Stimulated activated CD8-positive, alpha-beta memory T cell treated with anti-CD3 and anti-CD28 coated beads, Interleukin-4, amount 100 ng/mL, for 1 hour (primary cell): ENCODE measurements at regions not wholly inside any gene's neighbourhood (a gene's known extent, or its start where the extent isn't known, plus 50 kb on each side); places are given as distances from the start of the nearest gene placed in this dataset.
"Not testable (repeated sequence)": the region's sequence is repeated elsewhere in the genome, so short reads cannot be mapped to it uniquely, and the experiment has no call there.

Experiments used
- DNase-seq, 2 donors: peaks; one replicate each; pipeline ENCODE4 v3.0.0-alpha.2; 2020; ENCODE audit warnings: low read depth in 2 of 2, low spot score in 1 of 2

GRCh38 chr1:146654763-146655162 lies 283.4 kb upstream of the NBPF12 start:
- DNase-seq: not testable (repeated sequence)

- not testable (repeated sequence) for DNase-seq
Measured at GRCh38 chr1:146645978-146646604, 292.0 kb upstream of the NBPF12 start.

- DNase-seq: not testable (repeated sequence)
Measured at GRCh38 chr1:146641534-146641933, 296.6 kb upstream of the NBPF12 start.

GRCh38 chr1:146640671-146641070 lies 297.5 kb upstream of the NBPF12 start:
- not testable (repeated sequence) for DNase-seq

DNA sequence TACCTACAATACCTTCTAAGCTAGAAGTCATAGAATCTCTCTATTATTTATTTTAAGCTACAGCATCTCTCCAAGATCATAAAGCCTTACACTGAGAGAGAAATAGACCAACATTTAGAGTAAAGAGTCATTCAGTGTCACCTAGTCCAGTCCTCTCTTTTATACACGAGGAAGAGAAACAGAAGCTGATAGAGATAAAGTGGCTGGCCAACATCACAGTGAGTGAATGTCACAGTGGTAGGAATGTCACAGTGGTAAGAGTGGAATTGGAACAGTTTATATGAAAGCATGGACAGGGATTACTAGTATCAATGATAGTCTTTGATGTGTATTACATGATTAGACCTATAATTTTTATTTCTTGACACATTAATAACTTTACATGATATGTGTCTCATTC lies 307.8 kb upstream of the NBPF12 start:
- not testable (repeated sequence) for DNase-seq

GRCh38 chr1:146618582-146618981 lies 319.5 kb upstream of the NBPF12 start:
- DNase-seq: not testable (repeated sequence)

GRCh38 chr1:146604681-146605080 lies 333.4 kb upstream of the NBPF12 start:
- DNase-seq: not testable (repeated sequence)

DNA sequence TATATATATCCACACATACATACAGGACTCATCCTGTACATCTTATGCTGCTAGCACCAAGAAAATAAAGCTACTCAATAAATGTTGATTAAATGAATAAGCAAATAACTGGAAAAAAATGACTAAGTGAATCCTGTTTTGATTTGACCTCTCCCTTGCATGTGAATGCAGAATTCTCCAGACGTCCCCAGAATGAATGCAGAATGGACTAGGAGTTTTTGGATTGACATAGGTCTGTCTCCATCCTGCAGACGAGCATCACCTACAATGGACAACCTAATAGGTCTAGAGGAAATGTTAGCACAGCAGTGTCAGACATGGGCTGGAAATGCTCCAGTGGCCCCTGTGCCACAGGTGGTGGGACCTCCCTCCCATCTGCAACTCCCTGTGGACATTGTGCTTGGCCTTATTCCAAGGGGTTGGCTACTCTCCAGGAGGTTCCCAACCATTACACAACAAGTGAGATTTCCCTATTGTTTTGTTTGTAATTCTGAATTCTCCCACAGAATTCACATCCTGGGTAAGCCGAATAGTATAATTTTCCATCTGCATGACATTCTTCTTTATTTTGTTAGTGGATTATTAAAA lies 337.3 kb upstream of the NBPF12 start:
- not testable (repeated sequence) for DNase-seq

DNA sequence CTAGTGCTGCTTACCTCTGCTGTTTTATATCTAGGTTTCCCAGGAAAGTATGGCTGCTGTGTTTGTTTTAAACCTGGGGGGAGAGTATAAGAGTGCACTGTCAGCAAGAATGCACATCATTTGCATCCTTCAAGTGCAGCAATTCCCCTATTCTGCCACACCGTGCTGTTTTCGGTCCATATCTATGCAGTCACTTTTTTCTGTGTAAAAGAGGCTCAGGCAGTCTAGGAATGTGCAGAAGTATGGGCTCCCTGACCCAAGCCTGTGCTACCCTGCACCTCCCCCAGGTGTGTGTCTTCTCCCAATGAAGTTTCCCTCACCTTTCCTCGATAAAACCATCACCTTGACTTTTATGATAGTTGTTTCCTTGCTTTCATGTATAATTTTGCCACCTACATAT lies 338.2 kb upstream of the NBPF12 start:
- DNase-seq: not testable (repeated sequence)

DNA sequence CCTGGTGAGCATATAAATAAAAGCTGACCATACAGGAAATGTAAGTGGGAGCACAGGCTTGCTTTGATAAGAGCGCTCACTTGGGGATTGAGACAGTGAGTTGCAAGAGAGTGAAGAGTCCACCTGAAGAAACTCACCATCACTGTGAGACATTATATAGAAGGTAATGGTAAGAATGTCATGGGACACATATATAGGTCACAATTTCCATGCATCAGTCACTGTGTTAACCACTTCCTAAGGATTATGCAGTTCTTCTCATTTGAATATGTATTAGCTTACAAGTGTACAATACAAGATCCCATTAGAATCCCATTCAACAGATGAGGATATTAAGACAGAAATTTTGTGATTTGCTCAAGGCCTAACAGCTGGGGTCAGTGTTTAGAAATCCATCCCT lies 352.4 kb upstream of the NOTCH2NLA start:
- not testable (repeated sequence) for DNase-seq

DNA sequence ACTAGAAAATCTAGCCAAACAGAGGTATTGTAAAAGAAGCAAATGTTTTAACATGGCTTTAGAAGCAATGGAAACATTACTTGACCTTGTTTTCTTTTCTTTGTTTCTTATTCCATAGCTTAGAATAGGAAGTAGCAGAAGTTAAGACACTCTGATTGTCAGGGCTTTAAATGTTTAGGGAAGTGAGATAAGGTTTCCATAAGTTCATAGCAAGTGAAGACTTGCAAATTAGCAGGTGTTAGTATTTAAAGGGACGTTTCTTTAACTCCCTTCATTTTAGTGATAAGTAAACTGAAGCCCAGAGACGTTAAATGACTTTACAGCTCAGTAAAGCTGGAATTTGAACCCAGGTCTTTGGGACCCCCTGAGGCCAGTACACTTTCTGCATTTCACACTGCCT lies 338.7 kb upstream of the NOTCH2NLA start:
- DNase-seq: not testable (repeated sequence)

- DNase-seq: not testable (repeated sequence)
Measured at GRCh38 chr1:146558032-146558431, 329.2 kb upstream of the NOTCH2NLA start.

DNA sequence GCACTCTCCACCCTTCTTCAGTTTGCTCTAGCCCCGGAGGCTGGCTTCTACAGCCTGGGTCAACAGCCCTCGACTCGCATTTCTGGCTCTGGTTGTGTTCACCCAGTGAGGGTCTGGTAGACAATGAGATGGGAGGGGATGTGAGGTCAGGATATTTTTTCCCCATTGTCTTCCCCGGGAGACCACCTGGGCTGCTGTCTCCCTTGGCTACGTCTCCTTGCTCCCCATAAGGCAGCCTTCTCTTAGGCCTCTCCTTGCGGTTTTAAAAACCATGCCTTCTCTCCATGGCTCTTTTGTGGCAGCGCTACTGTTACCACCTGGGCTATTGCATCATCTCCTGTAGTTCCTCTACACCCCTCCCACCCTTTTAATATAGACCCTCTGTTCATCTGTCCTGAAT lies 327.6 kb upstream of the NOTCH2NLA start:
- not testable (repeated sequence) for DNase-seq

DNA sequence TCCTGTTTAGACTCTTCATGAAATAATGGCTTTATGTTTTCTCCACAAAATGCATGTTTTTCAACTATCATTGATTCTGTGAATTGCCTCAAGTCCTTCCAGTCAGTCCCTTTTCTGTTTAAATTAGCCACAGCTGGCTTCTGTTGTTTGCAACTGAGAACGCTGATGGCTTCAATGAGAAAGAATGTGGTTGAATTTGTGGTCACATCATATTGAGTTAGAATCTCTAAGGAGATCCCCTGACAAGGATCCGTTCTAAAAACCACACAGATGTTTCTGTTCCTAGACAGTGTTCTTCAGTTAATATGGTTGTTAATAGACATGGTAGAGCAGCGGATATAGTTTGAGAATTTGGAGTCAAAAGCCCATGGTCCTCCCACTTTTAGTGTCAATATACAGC lies 323.6 kb upstream of the NOTCH2NLA start:
- DNase-seq: not testable (repeated sequence)

- DNase-seq: not testable (repeated sequence)
Measured at GRCh38 chr1:146548684-146549083, 319.9 kb upstream of the NOTCH2NLA start.

GRCh38 chr1:146546189-146546588 lies 317.4 kb upstream of the NOTCH2NLA start:
- DNase-seq: not testable (repeated sequence)

DNA sequence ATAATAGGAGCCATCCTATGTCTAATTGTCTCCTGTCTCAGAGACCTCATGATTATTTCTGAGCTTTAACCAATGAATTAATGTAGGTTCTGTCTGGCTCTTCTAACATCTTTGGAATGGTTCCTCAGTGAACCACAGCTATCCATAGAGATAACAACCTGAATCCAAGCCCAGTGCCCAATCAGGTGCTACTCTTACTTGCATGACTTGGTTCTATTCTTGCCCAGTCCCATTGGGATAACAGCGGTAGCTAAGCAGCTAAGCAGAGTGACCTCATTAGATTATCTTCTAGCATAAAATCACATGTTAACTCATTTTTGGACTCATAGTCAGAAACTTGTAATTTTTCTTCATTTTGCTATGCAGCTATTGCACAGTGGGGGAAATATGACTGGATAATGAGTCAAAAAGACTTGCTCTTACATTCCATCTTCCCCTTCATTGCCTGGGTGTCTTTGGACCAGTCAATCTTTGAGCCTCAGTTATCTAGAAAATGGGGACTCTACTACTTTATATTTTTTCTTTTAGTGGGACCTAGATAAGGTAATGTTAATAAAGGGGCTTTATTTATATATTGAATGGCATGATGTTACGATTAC lies 309.1 kb upstream of the NOTCH2NLA start:
- DNase-seq: not testable (repeated sequence)

- DNase-seq: not testable (repeated sequence)
Measured at GRCh38 chr1:146536028-146536427, 307.2 kb upstream of the NOTCH2NLA start.

DNA sequence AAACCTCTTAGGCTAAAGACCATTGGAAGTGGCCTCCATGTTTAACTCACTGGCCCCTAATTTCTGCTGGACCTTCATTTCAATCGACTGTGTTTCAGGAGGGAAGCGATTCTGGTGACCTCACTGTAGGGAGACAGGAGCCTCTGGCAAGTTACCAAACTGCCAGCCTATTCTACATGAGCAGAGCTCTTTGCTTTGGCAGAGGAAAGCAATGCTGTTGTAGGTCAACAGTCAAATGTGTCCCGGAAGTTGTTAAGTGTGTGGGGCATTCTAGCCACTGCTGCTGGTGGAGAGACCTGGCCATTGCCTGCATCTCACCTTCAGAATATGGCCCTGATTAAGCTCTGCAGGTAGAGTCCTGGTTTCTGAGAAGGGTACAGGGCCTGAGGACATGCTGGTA lies 306.8 kb upstream of the NOTCH2NLA start:
- not testable (repeated sequence) for DNase-seq

- DNase-seq: not testable (repeated sequence)
Measured at GRCh38 chr1:146530958-146531357, 302.1 kb upstream of the NOTCH2NLA start.

GRCh38 chr1:146522812-146523211 lies 294.0 kb upstream of the NOTCH2NLA start:
- DNase-seq: not testable (repeated sequence)

DNA sequence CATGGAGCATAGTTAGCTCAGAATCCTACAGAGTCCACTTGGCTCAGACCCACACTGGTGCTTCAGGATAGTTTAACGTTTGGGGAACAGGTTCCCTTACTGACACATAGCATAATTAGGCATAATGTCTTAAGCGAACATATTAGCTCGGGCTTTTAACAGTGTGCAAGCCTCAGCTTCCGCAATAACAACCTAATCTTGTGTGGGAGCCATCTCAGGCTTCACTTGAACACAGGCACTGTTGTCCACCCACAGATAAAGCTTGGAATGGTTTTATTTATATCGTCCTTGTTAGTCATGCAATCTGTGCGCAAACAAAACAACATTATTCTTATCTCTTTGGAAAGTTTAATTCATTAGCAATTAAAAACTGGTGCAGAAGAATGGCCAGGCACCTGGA lies 293.5 kb upstream of the NOTCH2NLA start:
- not testable (repeated sequence) for DNase-seq
